ENCODE measurements at regions not wholly inside any gene's neighbourhood (a gene's known extent, or its start where the extent isn't known, plus 50 kb on each side); places are given as distances from the start of the nearest gene placed in this dataset.

- Histone ChIP-seq H2BK15ac (ENCODE audit: low read depth, low read length) (no peak overlapping the region), H3K79me1 (ENCODE audit: insufficient read depth, low read depth, low read length, poor library complexity, severe bottlenecking) (no peaks in the 10 kb centered on the region), H3K18ac (ENCODE audit: insufficient read length, low read depth, low read length) (no peak overlapping the region), H2AK5ac (ENCODE audit: insufficient read length, low read length) (no peak overlapping the region), H3K14ac (ENCODE audit: insufficient read depth, low read length) (no peak overlapping the region), H3K9ac (ENCODE audit: extremely low read depth, insufficient read length, low read length) (no peak overlapping the region), H4K5ac (ENCODE audit: insufficient read length, low read depth, low read length) (no peak overlapping the region), H3K23ac (ENCODE audit: insufficient read length, low read depth, low read length) (no peak overlapping the region), H3K9me3 (ENCODE audit: control insufficient read depth, low read depth, low read length) (no peaks in the 10 kb centered on the region), H3K4me1 (ENCODE audit: insufficient read depth, low read length) (no peaks in the 10 kb centered on the region; the same call in 1 of the 2 replicates), H3K56ac (ENCODE audit: insufficient read length, low read depth, low read length) (no peak overlapping the region), H3K79me2 (ENCODE audit: insufficient read depth, low read length) (no peaks in the 10 kb centered on the region), H4K8ac (replicated peaks; ENCODE audit: insufficient read length, low read depth, low read length) (no peak overlapping the region), H3K4me2 (ENCODE audit: insufficient read depth, insufficient read length, low read length) (no peak overlapping the region), H3T11ph (ENCODE audit: low read length) (no peak overlapping the region), H4K20me1 (ENCODE audit: control insufficient read depth, insufficient read depth, insufficient read length) (no peaks in the 10 kb centered on the region), H2BK12ac (ENCODE audit: insufficient read length, low read depth, low read length) (no peak overlapping the region), H3K23me2 (ENCODE audit: insufficient read length, low read depth, low read length, poor library complexity, severe bottlenecking) (no peaks in the 10 kb centered on the region), H3K27ac (ENCODE audit: insufficient read length, low read depth, low read length) (no peak overlapping the region), H2BK120ac (ENCODE audit: low read depth, low read length, poor library complexity, severe bottlenecking) (no peak overlapping the region), H2BK5ac (ENCODE audit: insufficient read length, low read length) (no peak overlapping the region), H3K27me3 (ENCODE audit: insufficient read depth, low read length) (no peaks in the 10 kb centered on the region), H4K91ac (ENCODE audit: insufficient read length, low read depth, low read length) (no peak overlapping the region), H2AFZ (ENCODE audit: low read length) (no peak overlapping the region), H3K4ac (ENCODE audit: low read depth, low read length) (no peak overlapping the region), H2BK20ac (ENCODE audit: low read depth, low read length, poor library complexity, severe bottlenecking) (no peak overlapping the region)
- no CpG with 5 or more reads among the region's 3 CpGs for WGBS (ENCODE audit: extremely low coverage, insufficient read length, low lambda C conversion rate)
- no peaks in the 10 kb centered on the region for H3K27me3 Mint-ChIP-seq (ENCODE audit: low read depth)
- DNase-seq: no peak
- TF ChIP-seq CTCF (conservative IDR thresholded peaks at IDR 0.05): no peak
- H3K4me1 Mint-ChIP-seq: no peaks in the 10 kb centered on the region
- H3K27ac Mint-ChIP-seq: no peak overlapping the region
- no peaks in the 10 kb centered on the region for H3K9me3 Mint-ChIP-seq
- no peaks in the 10 kb centered on the region for H3K36me3 Mint-ChIP-seq (ENCODE audit: insufficient read depth in 1 of 3, low read depth in 3 of 3)
- no peak overlapping the region for H3K4me3 Mint-ChIP-seq
Observed at GRCh38 chr2:212596276-212596675, 57.7 kb upstream of the ERBB4 start.
